ENCODE measurements at regions not wholly inside any gene's neighbourhood (a gene's known extent, or its start where the extent isn't known, plus 50 kb on each side); places are given as distances from the start of the nearest gene placed in this dataset.

GRCh38 chr1:103854279-103854678, 104.6 kb downstream of the AMY1C start:
- Mint-ChIP-seq H3K4me3 (no peak overlapping the region), H3K27me3 (ENCODE audit: low read depth in 3 of 3) (peaks cover 0 to 4% (median 2%) of the 10 kb centered on the region in 3 donors), H3K27ac (no peak overlapping the region), H3K36me3 (no peaks in the 10 kb centered on the region), H3K9me3 (peaks cover 10 to 60% (median 33%) of the 10 kb centered on the region in 6 donors), H3K4me1 (no peaks in the 10 kb centered on the region)
- DNase-seq, result no peak

GRCh38 chr1:103859721-103860120, 110.0 kb downstream of the AMY1C start:
- no peaks in the 10 kb centered on the region for H3K36me3 Mint-ChIP-seq
- DNase-seq, result no peak
- no peak overlapping the region for H3K27ac Mint-ChIP-seq
- H3K4me1 Mint-ChIP-seq, result no peaks in the 10 kb centered on the region
- H3K27me3 Mint-ChIP-seq (ENCODE audit: low read depth in 3 of 3), result peaks cover 0 to 2% (median 0%) of the 10 kb centered on the region in 3 donors
- peaks cover 9 to 55% (median 29%) of the 10 kb centered on the region in 6 donors for H3K9me3 Mint-ChIP-seq
- no peak overlapping the region for H3K4me3 Mint-ChIP-seq

- H3K4me1 Mint-ChIP-seq, result no peaks in the 10 kb centered on the region
- H3K27ac Mint-ChIP-seq, result no peak overlapping the region
- H3K36me3 Mint-ChIP-seq, result no peaks in the 10 kb centered on the region
- H3K27me3 Mint-ChIP-seq (ENCODE audit: low read depth in 3 of 3), result no peaks in the 10 kb centered on the region
- H3K4me3 Mint-ChIP-seq, result no peak overlapping the region
- H3K9me3 Mint-ChIP-seq, result peaks cover 2 to 43% (median 15%) of the 10 kb centered on the region in 6 donors
- no peak for DNase-seq
These were observed 149.1 kb downstream of the AMY1C start for GRCh38 chr1:103898576-103899345.

- Mint-ChIP-seq H3K27ac (no peak overlapping the region), H3K4me3 (no peak overlapping the region), H3K9me3 (peaks cover 5 to 51% (median 16%) of the 10 kb centered on the region in 6 donors), H3K36me3 (no peaks in the 10 kb centered on the region), H3K27me3 (ENCODE audit: low read depth in 3 of 3) (no peaks in the 10 kb centered on the region), H3K4me1 (no peaks in the 10 kb centered on the region)
- DNase-seq, result no peak
These were observed 150.3 kb downstream of the AMY1C start for GRCh38 chr1:103900005-103900404.

- Mint-ChIP-seq H3K4me3 (no peak overlapping the region), H3K36me3 (no peaks in the 10 kb centered on the region), H3K27ac (no peak overlapping the region), H3K27me3 (ENCODE audit: low read depth in 3 of 3) (peaks cover 0 to 2% (median 0%) of the 10 kb centered on the region in 3 donors), H3K9me3 (peaks cover 5 to 49% (median 16%) of the 10 kb centered on the region in 6 donors), H3K4me1 (no peaks in the 10 kb centered on the region)
- DNase-seq, result no peak
These were observed 151.4 kb downstream of the AMY1C start for GRCh38 chr1:103901072-103901471.

GRCh38 chr1:103905363-103905762, 155.7 kb downstream of the AMY1C start:
- peaks cover 0 to 2% (median 0%) of the 10 kb centered on the region in 3 donors for H3K27me3 Mint-ChIP-seq (ENCODE audit: low read depth in 3 of 3)
- no peak overlapping the region for H3K4me3 Mint-ChIP-seq
- H3K4me1 Mint-ChIP-seq, result no peaks in the 10 kb centered on the region
- DNase-seq, result no peak
- H3K9me3 Mint-ChIP-seq, result peaks cover 4 to 42% (median 15%) of the 10 kb centered on the region in 6 donors
- H3K36me3 Mint-ChIP-seq, result no peaks in the 10 kb centered on the region
- no peak overlapping the region for H3K27ac Mint-ChIP-seq

GRCh38 chr1:103911450-103911849, 161.8 kb downstream of the AMY1C start:
- H3K4me3 Mint-ChIP-seq, result no peak overlapping the region
- peaks cover 3 to 16% (median 8%) of the 10 kb centered on the region in 6 donors for H3K9me3 Mint-ChIP-seq
- H3K27me3 Mint-ChIP-seq (ENCODE audit: low read depth in 3 of 3), result peaks cover 0 to 3% (median 0%) of the 10 kb centered on the region in 3 donors
- no peaks in the 10 kb centered on the region for H3K36me3 Mint-ChIP-seq
- no peak overlapping the region for H3K27ac Mint-ChIP-seq
- DNase-seq, result no peak
- H3K4me1 Mint-ChIP-seq, result no peaks in the 10 kb centered on the region

GRCh38 chr1:103917795-103918194, 168.1 kb downstream of the AMY1C start:
- Mint-ChIP-seq H3K4me3 (no peak overlapping the region), H3K9me3 (peaks cover 0 to 33% (median 17%) of the 10 kb centered on the region in 6 donors), H3K4me1 (no peaks in the 10 kb centered on the region), H3K36me3 (no peaks in the 10 kb centered on the region), H3K27me3 (ENCODE audit: low read depth in 3 of 3) (peaks cover 0 to 2% (median 0%) of the 10 kb centered on the region in 3 donors), H3K27ac (no peak overlapping the region)
- DNase-seq, result no peak

GRCh38 chr1:103931891-103932290, 182.2 kb downstream of the AMY1C start:
- DNase-seq, result no peak
- Mint-ChIP-seq H3K36me3 (no peaks in the 10 kb centered on the region), H3K27ac (no peak overlapping the region), H3K9me3 (peaks cover 0 to 11% (median 6%) of the 10 kb centered on the region in 6 donors), H3K4me1 (no peaks in the 10 kb centered on the region), H3K27me3 (ENCODE audit: low read depth in 3 of 3) (peaks cover 0 to 3% (median 0%) of the 10 kb centered on the region in 3 donors), H3K4me3 (no peak overlapping the region)

- H3K4me3 Mint-ChIP-seq, result no peak overlapping the region
- no peak for DNase-seq
- peaks cover 0 to 9% (median 2%) of the 10 kb centered on the region in 6 donors for H3K9me3 Mint-ChIP-seq
- H3K36me3 Mint-ChIP-seq, result no peaks in the 10 kb centered on the region
- no peaks in the 10 kb centered on the region for H3K4me1 Mint-ChIP-seq
- H3K27me3 Mint-ChIP-seq (ENCODE audit: low read depth in 3 of 3), result peaks cover 0 to 4% (median 3%) of the 10 kb centered on the region in 3 donors
- H3K27ac Mint-ChIP-seq, result no peak overlapping the region
These were observed 188.2 kb downstream of the AMY1C start for GRCh38 chr1:103937763-103938357.

GRCh38 chr1:103941086-103941485, 191.4 kb downstream of the AMY1C start:
- H3K27me3 Mint-ChIP-seq (ENCODE audit: low read depth in 3 of 3), result peaks cover 0 to 4% (median 0%) of the 10 kb centered on the region in 3 donors
- peaks cover 0 to 9% (median 3%) of the 10 kb centered on the region in 6 donors for H3K9me3 Mint-ChIP-seq
- no peak for DNase-seq
- H3K36me3 Mint-ChIP-seq, result no peaks in the 10 kb centered on the region
- no peak overlapping the region for H3K27ac Mint-ChIP-seq
- no peaks in the 10 kb centered on the region for H3K4me1 Mint-ChIP-seq
- no peak overlapping the region for H3K4me3 Mint-ChIP-seq

- Mint-ChIP-seq H3K27ac (no peak overlapping the region), H3K4me3 (no peak overlapping the region), H3K36me3 (no peaks in the 10 kb centered on the region), H3K27me3 (ENCODE audit: low read depth in 3 of 3) (peaks cover 0 to 4% (median 0%) of the 10 kb centered on the region in 3 donors), H3K4me1 (no peaks in the 10 kb centered on the region), H3K9me3 (peaks cover 0 to 9% (median 3%) of the 10 kb centered on the region in 6 donors)
- no peak for DNase-seq
These were observed 192.3 kb downstream of the AMY1C start for GRCh38 chr1:103942029-103942428.

GRCh38 chr1:103945774-103946173, 196.1 kb downstream of the AMY1C start:
- no peak overlapping the region for H3K27ac Mint-ChIP-seq
- peaks cover 0 to 2% (median 0%) of the 10 kb centered on the region in 6 donors for H3K9me3 Mint-ChIP-seq
- H3K4me1 Mint-ChIP-seq, result no peaks in the 10 kb centered on the region
- H3K36me3 Mint-ChIP-seq, result no peaks in the 10 kb centered on the region
- no peak for DNase-seq
- H3K4me3 Mint-ChIP-seq, result no peak overlapping the region
- no peaks in the 10 kb centered on the region for H3K27me3 Mint-ChIP-seq (ENCODE audit: low read depth in 3 of 3)

GRCh38 chr1:103948526-103948925, 198.8 kb downstream of the AMY1C start:
- H3K36me3 Mint-ChIP-seq, result no peaks in the 10 kb centered on the region
- no peaks in the 10 kb centered on the region for H3K4me1 Mint-ChIP-seq
- H3K4me3 Mint-ChIP-seq, result no peak overlapping the region
- H3K9me3 Mint-ChIP-seq, result peaks cover 0 to 9% (median 0%) of the 10 kb centered on the region in 6 donors
- DNase-seq, result peak in 1 of 3 donors; percentile 14
- H3K27me3 Mint-ChIP-seq (ENCODE audit: low read depth in 3 of 3), result peaks cover 0 to 3% (median 0%) of the 10 kb centered on the region in 3 donors
- H3K27ac Mint-ChIP-seq, result no peak overlapping the region

Data from immature natural killer cell (primary cell).